ENCODE measurements at regions not wholly inside any gene's neighbourhood (a gene's known extent, or its start where the extent isn't known, plus 50 kb on each side); places are given as distances from the start of the nearest gene placed in this dataset.
"Not testable (repeated sequence)": the region's sequence is repeated elsewhere in the genome, so short reads cannot be mapped to it uniquely, and the experiment has no call there.

GRCh38 chr2:11877764-11878163, 131.3 kb downstream of the LPIN1 start:
- peaks cover 0 to 4% of the 10 kb centered on the region in 2 donors for H3K4me1 ChIP-seq (replicated peaks in 1 of 2)
- no peaks in the 10 kb centered on the region for H3K36me3 ChIP-seq (replicated peaks in 1 of 2)
- peak in 3 of 7 donors; percentile 29 to 44 (median 38) for DNase-seq
- no peak overlapping the region for H3K4me3 ChIP-seq
- H3K9me3 ChIP-seq (replicated peaks in 1 of 3), result no peaks in the 10 kb centered on the region
- 50 to 61% (median 54%) methylated on average over 3 of the region's 3 CpGs for WGBS, 4 donors
- H3K27me3 ChIP-seq, result no peaks in the 10 kb centered on the region
- intact Hi-C loops (cut with DNase I), result no loop called here
- no peak overlapping the region for H3K27ac ChIP-seq
- TF ChIP-seq CTCF (IDR thresholded peaks at IDR 0.05) (no peak), POLR2A (IDR thresholded peaks at IDR 0.05) (no peak)

- H3K4me3 ChIP-seq; H3K36me3 ChIP-seq (replicated peaks in 1 of 2); H3K4me1 ChIP-seq (replicated peaks in 1 of 2); H3K9me3 ChIP-seq (replicated peaks in 1 of 3); DNase-seq; intact Hi-C loops (cut with DNase I); H3K27ac ChIP-seq; H3K27me3 ChIP-seq: not testable (repeated sequence)
- WGBS, 4 donors, result 68 to 85% (median 81%) methylated on average over 3 to 4 of the region's 4 CpGs
Measured at GRCh38 chr2:11885253-11885652, 138.8 kb downstream of the LPIN1 start.

- H3K9me3 ChIP-seq (replicated peaks in 1 of 3); intact Hi-C loops (cut with DNase I); H3K4me3 ChIP-seq; H3K27ac ChIP-seq; DNase-seq; H3K27me3 ChIP-seq; H3K36me3 ChIP-seq (replicated peaks in 1 of 2); H3K4me1 ChIP-seq (replicated peaks in 1 of 2): not testable (repeated sequence)
- WGBS, 4 donors, result 83 to 86% (median 85%) methylated on average over 8 of the region's 8 CpGs
Measured at GRCh38 chr2:11886899-11887298, 140.5 kb downstream of the LPIN1 start.

GRCh38 chr2:11889101-11889850, 142.8 kb downstream of the LPIN1 start:
- no peak for TF ChIP-seq CTCF (IDR thresholded peaks at IDR 0.05)
- TF ChIP-seq POLR2A (IDR thresholded peaks at IDR 0.05), result no peak
- no peak for DNase-seq
- 51 to 64% (median 61%) methylated on average over 2 of the region's 2 CpGs for WGBS, 4 donors

GRCh38 chr2:11889854-11890253, 143.4 kb downstream of the LPIN1 start:
- Histone ChIP-seq H3K4me1 (replicated peaks in 1 of 2) (no peaks in the 10 kb centered on the region), H3K27me3 (no peaks in the 10 kb centered on the region), H3K27ac (no peak overlapping the region), H3K9me3 (replicated peaks in 1 of 3) (no peaks in the 10 kb centered on the region), H3K4me3 (no peak overlapping the region), H3K36me3 (replicated peaks in 1 of 2) (no peaks in the 10 kb centered on the region)
- WGBS, 4 donors, result 54 to 78% (median 67%) methylated on average over 1 of the region's 1 CpG
- intact Hi-C loops (cut with DNase I), result no loop called here
- TF ChIP-seq CTCF (IDR thresholded peaks at IDR 0.05) (no peak), POLR2A (IDR thresholded peaks at IDR 0.05) (no peak)
- DNase-seq, result no peak

More at GRCh38 chr2:11889101-11889850, 142.8 kb downstream of the LPIN1 start:
- H3K9me3 ChIP-seq (replicated peaks in 1 of 3), result no peaks in the 10 kb centered on the region
- H3K4me1 ChIP-seq (replicated peaks in 1 of 2), result no peaks in the 10 kb centered on the region
- H3K36me3 ChIP-seq (replicated peaks in 1 of 2), result no peaks in the 10 kb centered on the region
- H3K27me3 ChIP-seq, result no peaks in the 10 kb centered on the region
- H3K4me3 ChIP-seq, result no peak overlapping the region
- intact Hi-C loops (cut with DNase I), result no loop called here
- no peak overlapping the region for H3K27ac ChIP-seq
